NCI-H2081 treated with DMSO at 0.1 percent for 48 hours (cell line): ENCODE measurements at regions not wholly inside any gene's neighbourhood (a gene's known extent, or its start where the extent isn't known, plus 50 kb on each side); places are given as distances from the start of the nearest gene placed in this dataset.

Experiments used
- DNase-seq: peaks from one replicate; lab custom pipeline; 2025; lab: John Stamatoyannopoulos, UW

DNA sequence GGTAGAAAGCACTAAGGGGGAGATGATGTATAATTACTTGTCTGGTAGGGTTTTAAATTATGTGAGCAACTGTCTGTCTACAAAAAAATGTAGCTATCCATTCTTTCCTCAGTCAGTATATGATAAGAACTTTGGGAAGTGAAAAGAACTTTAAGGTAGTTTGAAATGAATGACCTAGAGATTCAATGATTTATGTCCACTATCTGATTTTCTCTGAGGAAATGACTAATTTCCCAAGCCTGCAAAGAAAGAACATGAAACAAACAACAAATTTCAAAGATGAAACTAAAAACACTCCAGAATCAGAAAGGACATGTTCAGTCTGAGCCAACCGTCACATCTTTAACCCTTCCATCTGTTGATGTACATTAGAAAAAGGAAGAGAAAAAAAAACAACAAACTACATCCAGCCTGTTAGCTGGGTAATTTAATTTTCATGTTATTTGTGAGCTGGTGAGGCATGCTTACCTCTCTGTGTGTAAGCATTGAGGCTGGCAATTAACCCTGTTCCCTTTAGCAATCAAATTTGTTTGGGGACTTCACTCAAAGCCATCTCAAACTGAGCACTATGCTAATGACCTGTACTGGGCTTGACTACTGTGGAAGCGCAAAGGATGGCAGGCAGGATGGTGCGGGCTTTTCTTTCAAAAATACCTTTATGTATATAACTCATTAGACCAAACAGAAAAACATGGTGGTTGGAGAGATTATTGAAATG lies 220.1 kb downstream of the TUSC7 start:
- no peak for DNase-seq

DNA sequence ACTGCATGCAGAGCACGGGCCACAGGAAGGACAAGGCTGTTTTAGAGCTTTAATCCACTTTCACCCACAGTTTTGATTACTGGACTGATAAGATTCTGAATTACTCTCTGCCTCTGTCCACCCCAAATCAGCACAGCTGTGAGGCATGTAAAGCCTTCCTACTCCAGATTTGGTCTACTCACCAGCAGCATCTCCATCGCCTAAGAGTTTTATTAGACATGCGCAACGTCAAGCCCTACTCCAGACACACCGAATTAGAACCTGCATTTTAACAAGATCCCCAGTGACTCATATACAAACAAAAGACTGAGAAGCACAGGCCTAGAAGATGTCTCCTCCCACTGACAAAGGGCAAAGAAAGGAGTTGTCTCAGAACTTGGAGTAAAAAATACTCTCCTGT lies 221.2 kb downstream of the TUSC7 start:
- DNase-seq = no peak

DNA sequence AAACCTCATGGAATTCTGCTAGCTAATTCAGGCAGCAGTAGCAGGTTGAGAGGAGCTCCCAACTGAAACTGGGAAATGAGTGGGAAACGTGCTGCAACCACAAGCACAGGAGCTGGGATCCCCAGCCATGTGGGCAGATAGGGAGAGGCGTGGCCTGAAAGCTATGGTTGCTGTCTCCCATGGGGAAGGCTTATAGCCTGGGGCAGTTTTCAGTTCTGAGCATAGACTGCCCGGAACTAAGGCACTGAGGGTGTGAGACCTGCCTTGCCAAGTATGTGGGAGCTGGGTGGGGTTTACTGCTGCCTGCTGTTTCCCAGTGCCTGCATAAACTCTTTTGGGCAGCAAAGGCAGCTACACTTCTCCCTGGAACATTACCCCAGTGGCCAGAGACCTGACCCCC lies 229.5 kb downstream of the TUSC7 start:
- DNase-seq = no peak

DNA sequence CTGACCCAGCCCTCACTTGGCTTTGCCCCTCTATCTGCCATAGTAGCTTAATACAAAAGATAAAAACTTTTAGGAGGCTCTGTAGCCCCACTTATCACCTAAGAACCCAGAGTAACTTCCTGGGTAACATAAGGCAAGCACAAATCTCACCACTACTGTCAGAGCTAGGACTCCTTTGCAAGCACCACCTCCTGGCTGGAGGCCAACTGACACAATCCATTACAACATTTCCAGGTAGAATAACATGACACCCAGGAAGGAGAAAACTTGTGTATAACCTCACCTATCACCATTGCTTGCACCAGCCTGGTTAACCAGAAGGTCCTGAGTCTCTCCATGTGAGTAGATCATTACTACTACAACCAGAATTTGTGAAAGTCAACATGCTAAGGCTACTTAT lies 230.0 kb downstream of the TUSC7 start:
- DNase-seq = no peak

DNA sequence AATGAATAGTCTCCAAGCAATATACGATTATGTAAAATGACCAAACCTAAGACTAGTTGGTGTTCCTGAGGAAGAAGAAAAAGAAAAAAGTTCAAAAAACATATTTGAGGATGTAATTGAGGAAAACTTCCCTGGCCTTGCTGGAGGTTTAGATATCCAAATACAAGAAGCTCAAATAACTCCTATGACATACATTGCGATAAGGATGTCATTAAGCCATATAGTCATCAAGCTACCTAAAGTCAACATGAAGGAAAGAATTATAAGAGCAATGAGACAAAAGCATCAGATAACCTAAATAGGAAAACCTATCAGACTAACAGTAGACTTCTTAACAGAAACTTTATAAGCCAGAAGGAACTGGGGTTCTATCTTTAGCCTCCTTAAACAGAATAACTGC lies 231.1 kb downstream of the TUSC7 start:
- DNase-seq = no peak

DNA sequence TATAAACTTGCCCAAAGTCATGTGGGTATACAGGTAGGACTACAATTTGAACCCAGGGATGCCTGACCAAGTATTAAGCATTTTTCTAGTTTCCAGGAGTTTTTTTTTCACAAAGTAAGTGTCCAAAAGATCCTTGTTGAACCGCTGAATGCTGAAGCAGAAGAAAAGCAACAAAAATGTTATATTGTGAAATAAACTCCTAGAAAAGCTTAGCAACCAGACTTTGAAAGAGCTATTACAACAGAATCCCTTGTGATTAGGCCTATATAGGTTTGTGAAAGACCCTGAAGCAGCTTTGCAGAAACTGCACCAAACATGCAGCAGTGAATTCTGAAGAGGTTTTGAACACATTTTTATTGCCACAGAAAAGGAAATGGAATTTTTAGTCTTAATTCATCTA lies 236.8 kb downstream of the TUSC7 start:
- no peak for DNase-seq

DNA sequence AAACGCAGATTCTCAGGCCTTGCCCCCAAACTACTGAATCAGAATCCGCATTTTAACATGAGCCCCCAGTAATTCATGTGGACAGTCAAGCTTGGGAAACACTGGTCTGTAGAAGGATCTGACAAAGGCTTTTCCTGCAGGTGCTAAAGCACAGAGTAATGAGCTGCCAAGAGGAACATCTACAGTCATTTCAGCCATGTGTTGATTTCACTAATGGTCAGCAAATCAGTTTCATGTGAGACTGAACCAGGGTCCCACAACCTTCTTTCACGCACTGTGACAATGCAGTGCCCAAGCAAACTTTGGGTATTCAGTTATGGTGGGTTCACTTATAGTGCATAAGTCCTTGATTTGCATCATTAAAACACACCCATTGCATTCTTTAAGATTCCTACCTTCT lies 237.6 kb downstream of the TUSC7 start:
- no peak for DNase-seq

DNA sequence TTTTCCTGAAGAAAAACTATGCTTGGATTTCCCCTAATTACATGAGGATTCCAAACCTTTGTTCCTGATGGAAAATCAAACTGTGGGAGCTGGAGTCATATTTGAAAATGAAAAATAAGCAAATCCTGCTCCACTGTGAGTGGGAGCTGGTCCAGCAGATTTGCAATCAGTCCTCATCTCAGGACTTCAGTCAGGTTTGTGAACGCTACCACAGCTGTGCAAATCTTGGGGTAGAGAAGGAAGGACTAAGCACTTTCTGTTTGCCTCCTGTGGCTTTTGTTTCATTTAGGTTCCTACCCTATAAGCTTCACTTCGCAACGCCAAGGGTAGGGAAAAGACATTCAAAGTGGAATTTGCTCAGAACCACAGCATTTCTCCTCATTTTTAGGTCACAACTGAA lies 238.2 kb downstream of the TUSC7 start:
- no peak for DNase-seq

DNA sequence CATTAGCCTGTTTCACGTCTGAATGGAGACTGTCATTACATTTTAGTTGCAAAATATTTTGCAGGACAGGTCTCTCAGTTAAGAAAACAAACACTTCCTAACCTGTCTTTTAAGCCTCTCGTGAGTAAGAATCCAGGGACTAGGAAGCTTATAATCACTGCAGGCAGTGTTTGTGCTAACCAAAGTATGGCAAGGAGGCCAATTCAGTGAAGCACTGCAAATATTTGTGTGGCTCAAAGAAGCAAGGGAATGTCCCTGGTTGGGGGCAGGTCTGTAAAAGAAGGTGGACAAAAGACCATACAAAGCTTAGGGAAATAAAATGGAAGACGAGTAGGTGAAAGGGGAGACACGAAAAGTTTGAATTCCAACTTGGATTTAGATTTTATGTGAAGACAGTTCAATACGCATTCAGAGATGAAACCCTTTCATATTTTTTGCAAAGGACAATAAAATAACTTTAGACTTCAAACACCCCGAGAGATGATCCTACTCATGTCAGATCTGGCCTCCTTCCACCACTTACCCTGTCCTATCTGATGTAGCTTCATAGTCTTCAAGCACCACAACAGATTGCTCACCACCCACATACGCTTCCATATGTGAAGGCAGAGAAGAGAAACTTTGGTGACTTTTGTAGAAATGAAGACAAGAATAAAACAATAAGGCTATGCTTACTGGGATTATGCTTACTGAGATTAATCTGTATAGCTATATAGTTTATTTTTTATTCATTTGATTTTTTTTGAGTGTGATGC lies 240.9 kb downstream of the TUSC7 start:
- no peak for DNase-seq

DNA sequence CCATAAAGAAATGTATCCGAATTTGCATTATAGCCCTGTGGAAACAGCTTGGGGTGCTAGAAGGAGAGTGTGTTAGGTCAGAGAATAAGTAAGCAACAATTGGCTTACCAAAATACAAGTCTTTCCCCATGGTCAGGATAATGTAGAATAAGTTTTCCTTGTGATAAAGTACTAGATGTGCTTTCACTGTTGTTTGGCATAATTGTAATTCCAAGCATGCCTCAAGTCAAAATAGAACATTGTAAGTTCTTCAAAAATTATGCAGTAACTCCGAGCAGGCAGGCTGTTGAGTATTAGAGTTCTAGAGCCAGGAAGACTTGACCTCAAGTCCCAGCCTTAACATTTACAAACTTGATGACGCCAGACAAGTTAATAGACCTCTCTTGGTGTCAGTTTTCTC lies 242.0 kb downstream of the TUSC7 start:
- no peak for DNase-seq

DNA sequence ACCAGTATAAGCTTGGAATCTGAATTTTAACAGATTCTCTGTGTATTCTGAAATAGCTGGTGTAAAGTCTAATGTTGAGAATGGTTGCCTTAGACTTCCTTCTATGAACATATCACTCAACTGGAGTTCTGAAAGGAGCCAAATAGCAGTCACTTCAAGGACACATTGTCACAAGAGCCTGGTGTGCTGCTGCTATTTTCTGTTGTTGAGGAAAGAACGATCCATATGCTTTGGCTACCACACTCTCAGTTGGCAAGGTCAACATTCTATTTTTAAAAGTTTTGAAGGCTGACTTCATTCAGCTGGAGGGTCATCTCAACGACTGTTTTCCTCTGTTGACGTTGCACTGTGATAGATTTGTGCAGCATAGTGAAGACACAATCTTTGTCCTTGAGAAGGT lies 248.7 kb downstream of the TUSC7 start:
- no peak for DNase-seq

DNA sequence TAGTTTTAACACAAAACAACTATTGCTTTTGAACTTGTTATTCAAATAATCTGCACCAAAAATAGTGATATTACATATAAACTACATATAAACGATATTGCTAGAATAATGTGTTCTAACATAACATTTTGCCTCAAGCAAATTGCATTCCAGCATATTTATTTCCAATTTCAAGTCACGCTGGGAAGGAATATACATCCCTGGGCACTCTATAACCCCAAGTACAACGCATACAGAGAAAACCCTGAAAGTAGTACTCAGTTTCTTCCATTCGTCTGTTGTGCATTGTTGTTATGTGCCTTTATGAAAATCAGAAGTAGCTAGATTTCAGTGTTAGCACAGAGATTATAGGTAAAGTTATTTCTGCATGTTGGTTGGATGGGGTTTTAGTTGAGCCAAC lies 251.5 kb downstream of the TUSC7 start:
- DNase-seq = no peak

DNA sequence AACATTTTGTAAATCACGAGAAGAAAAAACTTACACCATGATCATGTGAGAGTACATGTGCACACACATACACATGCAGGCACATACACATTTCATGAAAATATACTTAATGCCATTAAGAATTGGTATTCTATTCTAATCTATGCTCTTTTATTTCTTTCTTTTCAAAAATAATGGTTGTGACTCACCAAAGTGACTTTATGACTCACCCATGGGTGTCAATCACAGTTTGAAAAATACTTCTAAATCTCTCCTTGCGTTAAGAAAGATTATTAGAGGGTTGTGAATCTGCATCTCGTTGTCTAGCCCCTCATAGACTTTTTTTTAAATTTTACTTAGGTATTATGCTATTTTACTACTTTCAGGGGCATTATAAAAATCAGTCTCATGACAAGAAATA lies 254.2 kb downstream of the TUSC7 start:
- no peak for DNase-seq

DNA sequence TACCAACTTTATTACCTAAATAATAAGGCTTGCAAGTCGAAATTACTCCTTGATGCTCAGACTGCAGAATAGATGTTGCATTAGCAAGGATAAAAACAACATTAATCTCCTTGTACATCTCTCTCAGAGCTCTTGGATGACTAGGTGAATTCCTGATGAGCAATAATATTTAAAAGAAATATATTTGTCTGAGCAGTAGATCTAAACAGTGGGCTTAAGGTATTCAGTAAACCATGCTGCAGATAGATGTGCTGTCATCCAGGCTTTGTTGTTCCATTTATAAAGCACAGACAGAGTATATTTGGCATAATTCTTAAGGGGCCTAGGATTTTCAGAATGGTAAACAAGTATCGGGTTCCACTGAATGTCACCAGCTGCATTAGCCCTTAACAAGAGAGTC lies 257.1 kb downstream of the TUSC7 start:
- no peak for DNase-seq

DNA sequence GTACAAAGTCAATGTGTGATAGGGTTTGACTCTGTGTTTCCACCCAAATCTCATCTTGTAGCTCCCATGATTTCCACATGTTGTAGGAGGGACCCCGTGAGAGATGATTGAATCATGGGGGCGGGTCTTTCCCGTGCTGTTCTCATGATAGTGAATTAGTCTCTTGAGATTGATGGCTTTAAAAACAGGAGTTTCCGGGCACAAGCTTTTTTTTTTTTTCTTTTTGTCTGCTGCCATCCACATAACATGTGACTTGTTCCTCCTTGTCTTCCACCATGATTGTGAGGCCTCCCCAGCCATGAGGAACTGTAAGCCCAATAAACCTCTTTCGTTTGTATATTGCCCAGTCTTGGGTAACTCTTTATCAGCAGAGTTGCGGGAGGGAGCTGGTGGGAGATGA lies 259.6 kb downstream of the TUSC7 start:
- no peak for DNase-seq

DNA sequence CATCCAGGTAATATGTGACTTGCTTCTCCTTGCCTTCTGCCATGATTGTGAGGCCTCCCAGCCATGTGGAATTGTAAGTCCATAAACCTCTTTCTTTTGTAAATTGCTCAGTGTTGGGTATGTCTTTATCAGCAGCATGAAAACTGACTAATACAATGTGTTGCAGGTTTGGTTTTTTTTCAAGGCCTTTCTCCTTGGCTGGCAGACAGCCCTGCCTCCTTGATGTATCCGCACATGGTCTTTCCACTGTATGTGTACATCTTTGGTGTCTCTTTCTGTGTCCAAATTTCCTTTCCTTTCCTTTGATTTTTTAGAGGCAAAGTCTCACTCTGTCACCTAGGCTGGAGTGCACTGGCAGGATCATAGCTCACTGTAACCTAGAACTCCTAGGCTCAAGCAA lies 260.1 kb downstream of the TUSC7 start:
- DNase-seq = no peak

DNA sequence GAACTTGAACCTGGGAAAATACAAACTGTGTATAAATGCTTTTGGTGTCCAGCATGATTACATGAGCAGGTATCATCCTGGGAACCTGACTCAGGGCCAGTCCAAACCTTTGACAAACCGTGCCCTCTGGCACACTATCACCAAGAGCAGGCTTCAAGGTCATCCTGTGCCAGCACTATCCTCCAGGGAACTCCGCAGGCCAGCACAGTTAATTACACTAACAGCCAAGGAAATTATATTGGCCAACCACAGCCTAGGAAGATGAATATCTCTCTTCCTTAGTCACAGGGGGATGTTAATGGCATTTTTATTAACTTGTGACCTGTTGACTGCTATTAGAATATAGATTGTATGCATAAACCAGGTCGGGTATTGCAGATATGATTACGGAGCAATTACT lies 262.0 kb downstream of the TUSC7 start:
- DNase-seq = no peak

DNA sequence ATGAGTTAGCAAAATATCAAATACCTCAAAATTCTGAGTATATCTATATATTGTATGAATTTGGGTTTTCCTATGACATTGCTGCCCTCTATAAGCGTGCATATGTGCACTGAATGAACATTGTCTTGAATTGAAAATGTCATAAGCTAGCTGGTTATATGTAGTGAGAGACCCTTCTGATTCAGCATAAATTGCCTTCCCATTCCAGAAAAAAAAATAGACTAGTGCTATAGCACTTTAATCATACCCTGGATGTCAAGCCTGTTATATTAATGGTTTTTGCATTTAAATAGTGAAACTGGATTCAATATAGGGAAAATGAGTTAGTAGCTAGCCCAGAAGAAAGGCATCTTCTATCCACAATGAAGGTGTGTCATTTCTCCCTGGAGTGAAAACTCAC lies 265.1 kb downstream of the TUSC7 start:
- no peak for DNase-seq

DNA sequence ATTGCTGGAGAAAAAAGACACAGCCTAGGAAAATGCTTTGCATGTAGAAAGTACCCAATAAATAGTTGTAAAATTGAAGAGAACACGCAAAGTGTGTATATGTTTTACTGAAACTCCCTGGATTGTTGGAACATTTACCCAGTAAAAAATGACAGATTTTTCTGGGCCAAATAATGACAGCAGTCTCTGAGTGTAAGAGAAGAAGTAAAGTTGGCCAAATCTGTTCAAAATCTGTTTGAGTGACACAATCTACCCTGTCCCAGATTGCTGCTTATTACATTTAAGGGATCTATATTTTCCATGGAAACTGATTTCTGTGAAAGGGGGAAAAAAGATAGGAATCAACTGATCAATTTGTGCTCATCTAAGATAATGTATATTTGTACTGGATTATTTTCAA lies 267.9 kb downstream of the TUSC7 start:
- no peak for DNase-seq

DNA sequence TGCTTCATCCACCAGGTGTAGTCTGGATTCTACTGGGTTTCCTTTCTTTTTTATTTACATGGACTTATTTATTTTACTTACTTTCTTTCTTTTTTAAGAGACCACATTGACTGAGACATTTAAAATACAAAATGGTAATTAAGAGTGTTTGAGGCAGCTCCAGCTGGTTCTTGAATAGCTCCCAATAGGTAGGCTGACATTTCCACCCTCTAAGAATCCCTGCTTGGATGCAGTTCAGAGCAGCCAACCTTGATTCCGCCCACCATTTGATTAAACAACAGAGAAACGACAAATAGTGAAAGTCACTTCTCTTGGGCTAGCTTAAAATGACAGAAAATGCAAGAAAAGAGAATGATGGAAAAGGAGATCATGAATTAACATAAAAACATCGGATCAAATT lies 270.5 kb downstream of the TUSC7 start:
- DNase-seq = no peak

DNA sequence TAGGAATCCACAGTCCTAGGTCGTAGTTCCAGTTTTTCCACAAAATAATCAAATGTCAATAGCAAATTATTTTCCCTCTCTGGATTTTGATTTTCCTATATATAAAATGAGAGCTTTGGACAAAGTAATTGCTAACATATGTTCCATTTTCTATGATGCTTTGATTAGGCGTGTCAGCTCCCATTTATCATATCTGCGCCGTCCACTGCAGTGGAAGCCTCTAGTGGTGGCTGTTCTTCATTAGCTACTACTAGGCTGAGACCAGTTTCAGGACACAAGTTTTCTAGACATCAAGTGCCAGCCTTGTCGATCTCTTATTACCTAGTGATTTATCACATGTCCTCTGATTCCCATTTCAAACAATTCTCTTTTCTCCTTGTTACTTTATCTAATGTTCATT lies 271.5 kb downstream of the TUSC7 start:
- DNase-seq = no peak

DNA sequence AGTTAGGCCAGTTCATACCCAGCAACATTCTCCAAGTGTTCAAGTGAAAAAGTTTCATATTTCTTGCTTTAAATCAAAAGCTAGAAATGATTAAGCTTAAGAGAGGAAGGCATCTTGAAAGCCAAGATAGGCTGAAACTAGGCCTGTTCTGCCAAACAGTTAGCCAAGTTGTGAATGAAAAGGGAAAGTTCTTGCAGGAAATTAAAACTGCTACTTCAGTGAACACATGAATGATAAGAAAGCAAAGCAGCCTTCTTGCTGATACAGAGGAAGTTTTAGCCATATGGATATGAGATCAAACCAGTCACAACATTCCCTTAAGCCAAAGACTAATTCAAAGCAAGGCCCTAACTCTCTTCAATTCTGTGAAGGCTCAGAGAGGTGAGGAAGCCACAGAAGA lies 274.7 kb downstream of the TUSC7 start:
- no peak for DNase-seq

DNA sequence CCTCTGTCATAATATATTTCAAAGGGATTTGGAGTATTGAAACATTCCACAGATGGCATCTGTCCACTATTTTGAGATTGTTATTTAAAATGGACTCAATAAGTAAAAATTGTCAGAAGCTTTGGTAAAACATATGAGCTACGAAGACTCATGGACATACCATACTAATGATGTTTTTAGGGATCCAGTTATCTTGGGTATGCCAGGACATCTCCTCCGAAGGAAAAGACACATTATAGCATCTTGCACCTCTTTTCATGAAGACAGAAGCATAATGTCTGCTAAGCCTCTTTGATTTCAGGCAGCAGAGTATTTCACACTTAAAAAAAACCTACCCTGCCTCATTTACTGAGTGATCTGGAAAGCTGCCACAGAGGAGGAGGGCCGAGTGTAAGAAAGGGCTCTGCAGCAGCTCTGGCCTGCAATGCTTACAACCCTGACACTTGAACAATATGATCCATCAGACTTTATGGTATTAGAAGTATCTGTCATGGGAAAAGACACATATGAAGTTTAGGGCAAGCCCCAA lies 284.8 kb downstream of the TUSC7 start:
- no peak for DNase-seq

DNA sequence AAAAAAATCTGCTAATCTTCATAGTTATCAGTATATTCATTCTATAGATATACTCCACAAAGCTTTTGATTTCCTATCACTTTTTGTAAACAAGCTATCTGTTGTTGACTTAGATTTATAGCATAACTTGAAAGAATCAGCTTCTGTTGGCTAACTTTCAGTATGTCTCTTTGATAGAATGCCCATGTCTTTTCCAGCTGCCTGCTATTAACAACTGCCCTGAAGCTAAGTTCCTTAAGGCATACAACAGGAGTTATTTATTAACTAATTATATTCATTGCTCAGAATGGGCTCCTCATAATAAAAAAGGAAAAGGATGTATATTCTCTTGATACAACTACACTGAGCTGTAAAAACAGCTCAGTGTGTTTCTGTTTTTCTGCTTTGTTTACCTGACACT lies 293.9 kb downstream of the TUSC7 start:
- DNase-seq = no peak
